ENCODE measurements at regions not wholly inside any gene's neighbourhood (a gene's known extent, or its start where the extent isn't known, plus 50 kb on each side); places are given as distances from the start of the nearest gene placed in this dataset.

DNA sequence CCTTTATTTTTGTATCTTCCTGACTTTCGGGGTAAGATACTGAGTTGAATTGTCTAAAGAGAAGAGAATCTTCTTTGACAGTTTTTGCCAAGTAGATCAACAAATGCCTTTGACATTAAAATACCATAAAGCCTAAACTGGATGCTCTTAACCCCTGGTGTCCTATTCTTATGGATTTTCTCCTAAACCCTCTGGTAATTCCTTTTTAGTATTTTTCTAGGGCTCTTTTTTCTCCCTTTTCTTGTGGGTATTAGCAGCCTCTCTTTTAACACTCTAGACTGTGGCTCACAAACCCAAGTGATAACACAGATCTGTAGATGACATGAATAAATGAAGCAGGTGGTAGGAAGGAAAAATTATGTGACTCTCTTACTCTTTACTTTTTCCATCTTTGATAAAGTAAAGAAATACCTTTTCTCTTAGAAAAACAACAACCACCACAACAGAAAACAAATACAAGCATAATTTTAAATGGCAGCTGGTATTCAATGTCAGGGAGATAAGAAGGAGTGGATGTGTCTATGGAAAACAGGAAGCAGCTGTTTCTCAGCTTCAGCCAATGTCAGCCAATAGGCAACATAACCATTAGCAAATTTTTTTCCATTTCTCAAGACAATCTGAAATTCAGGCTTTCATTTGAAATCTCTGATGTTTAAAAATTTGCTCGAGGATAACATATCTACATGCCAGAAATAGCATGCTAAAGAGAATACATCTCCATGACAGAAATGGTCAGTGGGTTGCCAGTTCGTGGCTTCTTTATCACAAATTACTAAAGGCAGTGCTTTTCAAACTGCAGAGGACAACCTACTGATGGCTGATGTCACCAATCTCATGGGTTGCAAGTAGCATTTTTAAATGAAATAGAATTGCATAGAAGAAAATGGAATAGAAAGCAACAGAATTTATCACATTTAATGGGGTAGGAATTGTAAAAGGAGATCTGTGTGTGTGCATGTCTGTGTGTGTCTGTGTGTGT is 123.1 kb upstream of the KRR1 start:
- no peak for DNase-seq (ENCODE audit: low spot score)
- Histone ChIP-seq H3K9ac (ENCODE audit: low read depth in 1 of 2, low read length in 2 of 2) (no peak overlapping the region), H3K4me3 (ENCODE audit: low read depth in 1 of 3, low read length in 3 of 3) (no peak overlapping the region), H3K27ac (ENCODE audit: low read depth in 1 of 2, low read length in 2 of 2) (no peak overlapping the region), H3K27me3 (ENCODE audit: control insufficient read depth in 4 of 4, insufficient read depth in 4 of 4, low read length in 3 of 4) (no peaks in the 10 kb centered on the region), H3K36me3 (ENCODE audit: control insufficient read depth in 4 of 4, insufficient read depth in 3 of 4, low read depth in 1 of 4, low read length in 3 of 4) (no peaks in the 10 kb centered on the region), H3K4me1 (ENCODE audit: control insufficient read depth in 4 of 4, insufficient read depth in 4 of 4, low read length in 3 of 4) (no peaks in the 10 kb centered on the region), H3K9me3 (ENCODE audit: control insufficient read depth in 4 of 4, low read length in 3 of 4) (peaks cover 0 to 2% (median 0%) of the 10 kb centered on the region in 4 donors)
- 77% methylated on average over 3 of the region's 3 CpGs for WGBS
- TF ChIP-seq SP1 (IDR thresholded peaks at IDR 0.05), result no peak
- TF ChIP-seq GABPA (IDR thresholded peaks at IDR 0.05 in 1 of 2, conservative IDR thresholded peaks at IDR 0.05 in 1 of 2), result no peak
- TF ChIP-seq TAF1 (conservative IDR thresholded peaks at IDR 0.05), result no peak
- TF ChIP-seq HNF4G (IDR thresholded peaks at IDR 0.05), result no peak
- TF ChIP-seq, protein P1, sequence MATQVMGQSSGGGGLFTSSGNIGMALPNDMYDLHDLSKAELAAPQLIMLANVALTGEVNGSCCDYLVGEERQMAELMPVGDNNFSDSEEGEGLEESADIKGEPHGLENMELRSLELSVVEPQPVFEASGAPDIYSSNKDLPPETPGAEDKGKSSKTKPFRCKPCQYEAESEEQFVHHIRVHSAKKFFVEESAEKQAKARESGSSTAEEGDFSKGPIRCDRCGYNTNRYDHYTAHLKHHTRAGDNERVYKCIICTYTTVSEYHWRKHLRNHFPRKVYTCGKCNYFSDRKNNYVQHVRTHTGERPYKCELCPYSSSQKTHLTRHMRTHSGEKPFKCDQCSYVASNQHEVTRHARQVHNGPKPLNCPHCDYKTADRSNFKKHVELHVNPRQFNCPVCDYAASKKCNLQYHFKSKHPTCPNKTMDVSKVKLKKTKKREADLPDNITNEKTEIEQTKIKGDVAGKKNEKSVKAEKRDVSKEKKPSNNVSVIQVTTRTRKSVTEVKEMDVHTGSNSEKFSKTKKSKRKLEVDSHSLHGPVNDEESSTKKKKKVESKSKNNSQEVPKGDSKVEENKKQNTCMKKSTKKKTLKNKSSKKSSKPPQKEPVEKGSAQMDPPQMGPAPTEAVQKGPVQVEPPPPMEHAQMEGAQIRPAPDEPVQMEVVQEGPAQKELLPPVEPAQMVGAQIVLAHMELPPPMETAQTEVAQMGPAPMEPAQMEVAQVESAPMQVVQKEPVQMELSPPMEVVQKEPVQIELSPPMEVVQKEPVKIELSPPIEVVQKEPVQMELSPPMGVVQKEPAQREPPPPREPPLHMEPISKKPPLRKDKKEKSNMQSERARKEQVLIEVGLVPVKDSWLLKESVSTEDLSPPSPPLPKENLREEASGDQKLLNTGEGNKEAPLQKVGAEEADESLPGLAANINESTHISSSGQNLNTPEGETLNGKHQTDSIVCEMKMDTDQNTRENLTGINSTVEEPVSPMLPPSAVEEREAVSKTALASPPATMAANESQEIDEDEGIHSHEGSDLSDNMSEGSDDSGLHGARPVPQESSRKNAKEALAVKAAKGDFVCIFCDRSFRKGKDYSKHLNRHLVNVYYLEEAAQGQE (IDR thresholded peaks at IDR 0.05), result no peak
- TF ChIP-seq, protein P2, sequence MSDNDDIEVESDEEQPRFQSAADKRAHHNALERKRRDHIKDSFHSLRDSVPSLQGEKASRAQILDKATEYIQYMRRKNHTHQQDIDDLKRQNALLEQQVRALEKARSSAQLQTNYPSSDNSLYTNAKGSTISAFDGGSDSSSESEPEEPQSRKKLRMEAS (IDR thresholded peaks at IDR 0.05), result no peak
- TF ChIP-seq, protein P3, sequence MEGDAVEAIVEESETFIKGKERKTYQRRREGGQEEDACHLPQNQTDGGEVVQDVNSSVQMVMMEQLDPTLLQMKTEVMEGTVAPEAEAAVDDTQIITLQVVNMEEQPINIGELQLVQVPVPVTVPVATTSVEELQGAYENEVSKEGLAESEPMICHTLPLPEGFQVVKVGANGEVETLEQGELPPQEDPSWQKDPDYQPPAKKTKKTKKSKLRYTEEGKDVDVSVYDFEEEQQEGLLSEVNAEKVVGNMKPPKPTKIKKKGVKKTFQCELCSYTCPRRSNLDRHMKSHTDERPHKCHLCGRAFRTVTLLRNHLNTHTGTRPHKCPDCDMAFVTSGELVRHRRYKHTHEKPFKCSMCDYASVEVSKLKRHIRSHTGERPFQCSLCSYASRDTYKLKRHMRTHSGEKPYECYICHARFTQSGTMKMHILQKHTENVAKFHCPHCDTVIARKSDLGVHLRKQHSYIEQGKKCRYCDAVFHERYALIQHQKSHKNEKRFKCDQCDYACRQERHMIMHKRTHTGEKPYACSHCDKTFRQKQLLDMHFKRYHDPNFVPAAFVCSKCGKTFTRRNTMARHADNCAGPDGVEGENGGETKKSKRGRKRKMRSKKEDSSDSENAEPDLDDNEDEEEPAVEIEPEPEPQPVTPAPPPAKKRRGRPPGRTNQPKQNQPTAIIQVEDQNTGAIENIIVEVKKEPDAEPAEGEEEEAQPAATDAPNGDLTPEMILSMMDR (IDR thresholded peaks at IDR 0.05; ENCODE audit: low read depth, low read length, missing input control), result no peak
- no peak for TF ChIP-seq RXRA (IDR thresholded peaks at IDR 0.05)
- no peak for TF ChIP-seq FOXA2 (IDR thresholded peaks at IDR 0.05)
- no peak for TF ChIP-seq FOXA1 (IDR thresholded peaks at IDR 0.05)
- TF ChIP-seq HNF4A (conservative IDR thresholded peaks at IDR 0.05), result no peak

DNA sequence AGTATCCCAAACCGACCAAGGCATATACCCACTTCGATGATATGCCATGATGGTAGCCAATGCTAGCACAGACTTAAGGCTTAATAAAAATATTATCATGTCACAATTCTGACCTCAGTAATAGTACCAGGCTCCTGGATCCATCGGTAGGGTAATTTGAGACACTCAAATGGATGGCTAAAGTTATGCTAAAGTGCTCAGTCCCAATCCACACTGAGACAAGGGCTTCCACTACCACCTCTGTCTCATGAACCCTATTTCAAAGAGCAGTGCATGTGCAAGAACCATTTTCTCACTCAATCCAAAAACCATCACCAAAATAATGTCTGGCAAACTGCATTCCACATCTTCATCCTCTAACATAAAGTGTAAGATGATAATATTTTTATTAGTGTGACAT is 122.4 kb upstream of the KRR1 start:
- Histone ChIP-seq H3K27me3 (ENCODE audit: control insufficient read depth in 4 of 4, insufficient read depth in 4 of 4, low read length in 3 of 4) (no peaks in the 10 kb centered on the region), H3K36me3 (ENCODE audit: control insufficient read depth in 4 of 4, insufficient read depth in 3 of 4, low read depth in 1 of 4, low read length in 3 of 4) (no peaks in the 10 kb centered on the region), H3K9ac (ENCODE audit: low read depth in 1 of 2, low read length in 2 of 2) (no peak overlapping the region), H3K4me1 (ENCODE audit: control insufficient read depth in 4 of 4, insufficient read depth in 4 of 4, low read length in 3 of 4) (no peaks in the 10 kb centered on the region), H3K27ac (ENCODE audit: low read depth in 1 of 2, low read length in 2 of 2) (no peak overlapping the region), H3K9me3 (ENCODE audit: control insufficient read depth in 4 of 4, low read length in 3 of 4) (peaks cover 0 to 2% (median 0%) of the 10 kb centered on the region in 4 donors), H3K4me3 (ENCODE audit: low read depth in 1 of 3, low read length in 3 of 3) (no peak overlapping the region)
- TF ChIP-seq EGR1 (IDR thresholded peaks at IDR 0.05; ENCODE audit: low read depth in 2 of 2) (no peak), JUND (IDR thresholded peaks at IDR 0.05) (no peak), GABPA (IDR thresholded peaks at IDR 0.05 in 1 of 2, conservative IDR thresholded peaks at IDR 0.05 in 1 of 2) (no peak), RXRA (IDR thresholded peaks at IDR 0.05) (no peak), NR2F2 (IDR thresholded peaks at IDR 0.05) (no peak), RAD21 (IDR thresholded peaks at IDR 0.05) (no peak), HNF4G (IDR thresholded peaks at IDR 0.05) (no peak), FOXA1 (IDR thresholded peaks at IDR 0.05) (no peak), YY1 (IDR thresholded peaks at IDR 0.05) (no peak)
- TF ChIP-seq, protein P4, sequence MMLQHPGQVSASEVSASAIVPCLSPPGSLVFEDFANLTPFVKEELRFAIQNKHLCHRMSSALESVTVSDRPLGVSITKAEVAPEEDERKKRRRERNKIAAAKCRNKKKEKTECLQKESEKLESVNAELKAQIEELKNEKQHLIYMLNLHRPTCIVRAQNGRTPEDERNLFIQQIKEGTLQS (IDR thresholded peaks at IDR 0.05), result no peak
- TF ChIP-seq, protein P3 (IDR thresholded peaks at IDR 0.05; ENCODE audit: low read depth, low read length, missing input control), result no peak
- TF ChIP-seq, protein P5, sequence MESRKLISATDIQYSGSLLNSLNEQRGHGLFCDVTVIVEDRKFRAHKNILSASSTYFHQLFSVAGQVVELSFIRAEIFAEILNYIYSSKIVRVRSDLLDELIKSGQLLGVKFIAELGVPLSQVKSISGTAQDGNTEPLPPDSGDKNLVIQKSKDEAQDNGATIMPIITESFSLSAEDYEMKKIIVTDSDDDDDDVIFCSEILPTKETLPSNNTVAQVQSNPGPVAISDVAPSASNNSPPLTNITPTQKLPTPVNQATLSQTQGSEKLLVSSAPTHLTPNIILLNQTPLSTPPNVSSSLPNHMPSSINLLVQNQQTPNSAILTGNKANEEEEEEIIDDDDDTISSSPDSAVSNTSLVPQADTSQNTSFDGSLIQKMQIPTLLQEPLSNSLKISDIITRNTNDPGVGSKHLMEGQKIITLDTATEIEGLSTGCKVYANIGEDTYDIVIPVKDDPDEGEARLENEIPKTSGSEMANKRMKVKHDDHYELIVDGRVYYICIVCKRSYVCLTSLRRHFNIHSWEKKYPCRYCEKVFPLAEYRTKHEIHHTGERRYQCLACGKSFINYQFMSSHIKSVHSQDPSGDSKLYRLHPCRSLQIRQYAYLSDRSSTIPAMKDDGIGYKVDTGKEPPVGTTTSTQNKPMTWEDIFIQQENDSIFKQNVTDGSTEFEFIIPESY (IDR thresholded peaks at IDR 0.05), result no peak
- DNase-seq (ENCODE audit: low spot score), result no peak
- 90% methylated on average over 3 of the region's 3 CpGs for WGBS

Measured in liver (tissue), 8 donors.